NCI-H2227 (cell line): ENCODE measurements at regions not wholly inside any gene's neighbourhood (a gene's known extent, or its start where the extent isn't known, plus 50 kb on each side); places are given as distances from the start of the nearest gene placed in this dataset.

Experiments
- DNase-seq: peaks from one replicate; lab custom pipeline; 2025; ENCODE audit not compliant: unreplicated experiment; lab: John Stamatoyannopoulos, UW

GRCh38 chr6:56407883-56408410 is 160.6 kb upstream of the COL21A1 start:
- DNase-seq = no peak

GRCh38 chr6:56406276-56407269 is 159.2 kb upstream of the COL21A1 start:
- no peak for DNase-seq

DNA sequence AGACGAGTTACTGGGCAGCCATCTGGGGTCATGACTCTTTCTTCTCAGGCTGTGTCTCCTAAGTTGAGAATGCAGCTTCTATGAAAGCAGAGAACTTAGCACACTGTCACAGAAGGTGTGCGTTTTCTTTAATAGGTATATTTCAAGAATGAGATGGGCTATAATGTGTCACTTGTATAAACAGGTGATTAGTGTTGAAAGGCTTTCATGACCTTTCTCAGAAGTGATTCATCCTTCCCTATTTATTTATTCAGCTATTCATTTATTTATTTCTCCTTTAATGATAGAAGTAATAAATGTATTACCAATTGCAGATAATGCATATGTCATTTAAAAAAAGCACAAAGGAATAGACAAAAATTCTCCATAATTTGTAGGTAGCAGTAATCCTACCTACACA is 157.2 kb upstream of the COL21A1 start:
- DNase-seq = no peak

- no peak for DNase-seq
These were observed 156.4 kb upstream of the COL21A1 start for GRCh38 chr6:56403745-56404144.

GRCh38 chr6:56401477-56402070 is 154.2 kb upstream of the COL21A1 start:
- no peak for DNase-seq

DNA sequence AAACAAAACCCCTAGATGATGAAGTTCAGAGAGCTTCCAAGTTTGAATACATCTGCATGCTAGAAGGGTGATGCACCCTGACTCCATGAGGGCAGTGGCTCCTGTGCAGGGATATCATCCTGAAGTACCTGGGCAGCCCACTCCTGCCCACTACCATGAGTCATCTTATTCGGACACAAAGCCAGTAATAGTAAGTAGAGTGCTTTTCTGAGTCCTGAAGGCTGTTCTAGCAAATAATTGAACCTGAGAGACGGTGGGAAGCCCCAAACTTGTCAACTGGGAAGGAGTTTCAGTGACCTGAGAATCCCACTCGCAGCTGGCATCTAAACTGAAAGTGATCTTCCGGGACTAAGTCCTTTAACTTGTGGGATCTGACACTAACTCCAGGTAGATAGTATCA is 152.9 kb upstream of the COL21A1 start:
- no peak for DNase-seq

GRCh38 chr6:56399672-56400263 is 152.4 kb upstream of the COL21A1 start:
- no peak for DNase-seq

DNA sequence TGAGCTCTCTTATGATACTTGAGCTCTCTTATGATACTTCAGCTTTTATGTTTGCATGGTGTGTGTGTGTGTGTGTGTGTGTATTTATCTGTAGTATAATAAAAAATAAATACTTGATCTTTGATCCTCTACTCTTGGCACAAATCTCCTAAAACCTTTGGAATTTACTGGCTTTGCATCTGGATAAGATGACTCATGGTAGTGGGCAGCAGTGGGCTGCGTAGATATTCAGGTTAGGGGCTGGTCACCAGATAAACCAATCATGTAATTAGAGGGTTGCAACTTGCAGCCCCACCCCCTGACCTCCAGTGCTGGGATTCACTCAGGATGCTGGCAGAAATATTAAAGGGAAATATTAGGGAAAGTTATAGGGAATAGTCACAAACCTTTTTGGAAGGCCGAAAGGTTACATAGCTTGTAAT is 151.9 kb upstream of the COL21A1 start:
- no peak for DNase-seq

DNA sequence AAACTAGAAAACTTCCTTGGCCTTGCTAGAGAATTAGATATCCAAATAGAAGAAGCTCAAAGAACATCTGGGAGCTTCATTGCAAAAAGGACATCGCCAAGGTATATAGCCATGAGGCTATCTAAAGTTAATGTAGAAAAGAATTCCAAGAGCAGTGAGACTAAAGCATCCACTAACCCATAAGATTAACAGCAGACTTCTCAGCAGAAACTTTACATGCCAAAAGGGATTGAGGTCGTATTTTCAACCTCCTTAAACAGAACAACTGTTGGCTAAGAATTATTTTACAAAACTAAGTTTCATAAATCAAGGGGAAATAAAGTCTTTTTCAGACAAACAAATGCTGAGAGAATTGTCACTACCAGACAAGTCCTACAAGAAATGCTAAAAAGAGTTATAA is 149.1 kb upstream of the COL21A1 start:
- no peak for DNase-seq

- no peak for DNase-seq
These were observed 146.5 kb upstream of the COL21A1 start for GRCh38 chr6:56393615-56394612.

- DNase-seq = no peak
These were observed 141.0 kb upstream of the COL21A1 start for GRCh38 chr6:56388415-56388755.

DNA sequence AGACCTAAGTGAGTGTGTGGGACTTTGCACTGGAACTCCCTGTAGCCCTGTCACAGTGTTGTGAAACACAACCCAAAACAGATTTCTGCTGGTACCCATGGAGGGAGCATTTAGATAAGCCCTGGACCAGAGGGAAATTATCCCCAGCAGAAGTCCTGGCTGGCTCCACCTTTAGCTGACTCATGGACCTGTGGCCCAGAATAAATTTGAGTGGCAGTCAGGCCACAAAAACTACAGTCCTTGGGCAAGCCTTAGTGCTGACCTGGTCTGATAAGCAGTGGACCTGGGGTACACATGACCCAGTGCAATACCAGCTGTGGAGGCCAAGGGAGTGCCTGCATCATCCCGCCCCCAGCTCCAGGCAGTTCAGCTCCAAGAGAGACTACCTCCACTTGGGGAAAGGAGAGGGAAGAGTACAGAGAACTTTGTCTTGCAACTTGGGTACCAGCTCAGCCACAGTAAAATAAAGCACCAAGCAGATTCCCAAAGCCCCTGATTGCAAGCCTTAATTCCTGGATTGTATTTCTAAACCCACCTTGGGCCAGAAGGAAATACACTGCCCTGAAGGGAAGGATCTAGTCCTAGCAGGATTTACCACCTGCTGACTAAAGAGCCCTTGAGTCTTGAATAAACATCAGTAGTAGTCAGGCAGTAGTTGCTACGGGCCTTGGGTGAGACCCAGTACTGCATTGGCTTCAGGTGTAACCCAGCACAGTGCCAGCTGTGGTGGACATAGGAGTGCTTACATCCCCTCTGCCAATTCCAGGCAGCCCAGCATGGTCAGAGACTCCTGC is 140.4 kb upstream of the COL21A1 start:
- DNase-seq = no peak

GRCh38 chr6:56386717-56387116 is 139.3 kb upstream of the COL21A1 start:
- no peak for DNase-seq

GRCh38 chr6:56385981-56386593 is 138.7 kb upstream of the COL21A1 start:
- DNase-seq = no peak

GRCh38 chr6:56383160-56383559 is 135.8 kb upstream of the COL21A1 start:
- DNase-seq = no peak

DNA sequence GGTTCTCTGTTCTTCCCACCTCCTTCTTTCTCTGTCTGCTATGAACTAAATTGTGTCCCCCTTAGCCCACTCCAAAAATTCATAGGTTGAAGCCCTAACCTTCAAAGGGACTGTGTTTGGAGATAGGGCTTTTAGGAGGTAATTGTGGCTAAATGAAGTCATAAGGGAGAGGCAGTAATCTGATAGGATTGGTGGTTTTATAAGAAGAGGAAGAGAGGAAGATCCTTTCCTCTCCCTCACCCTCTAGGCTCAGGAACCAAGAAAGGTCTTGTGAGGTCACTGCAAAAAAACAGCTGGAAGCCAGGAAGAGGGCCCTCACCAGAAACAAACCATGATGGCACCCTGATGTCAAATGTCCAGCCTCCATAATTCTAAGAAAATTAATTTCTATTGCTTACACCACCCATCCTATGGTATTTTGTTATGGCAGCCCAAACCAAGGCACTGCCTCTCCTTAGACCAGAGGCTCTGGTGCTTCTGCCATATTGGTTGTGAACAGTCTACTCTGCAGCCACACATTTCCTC is 135.1 kb upstream of the COL21A1 start:
- no peak for DNase-seq

DNA sequence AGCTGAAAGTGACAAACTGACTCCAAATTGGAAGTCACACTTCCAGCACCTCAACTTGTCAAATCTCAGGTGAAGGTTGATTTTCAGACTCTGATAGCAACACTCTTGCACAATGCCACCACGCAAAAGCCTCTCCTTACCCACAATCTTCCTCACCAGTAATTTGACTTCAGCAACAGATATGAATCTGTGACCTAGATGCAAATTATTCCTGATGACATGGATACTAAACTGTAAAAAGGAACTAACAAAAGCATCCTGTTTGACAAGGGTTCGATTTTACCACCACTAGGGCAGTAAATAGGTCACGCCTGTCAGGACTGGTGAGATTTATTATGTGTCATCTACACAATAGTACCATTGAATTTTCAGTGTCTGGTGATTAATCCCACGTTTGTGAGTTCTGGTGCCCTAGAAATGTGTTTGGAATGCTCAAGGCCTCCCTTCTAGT is 134.4 kb upstream of the COL21A1 start:
- no peak for DNase-seq

GRCh38 chr6:56380476-56380875 is 133.1 kb upstream of the COL21A1 start:
- no peak for DNase-seq

GRCh38 chr6:56378966-56379585 is 131.7 kb upstream of the COL21A1 start:
- DNase-seq = no peak
